HG02610 (cell line): ENCODE measurements at regions not wholly inside any gene's neighbourhood (a gene's known extent, or its start where the extent isn't known, plus 50 kb on each side); places are given as distances from the start of the nearest gene placed in this dataset.

Source experiments
- ATAC-seq: cut with Tn5 transposase; IDR thresholded peaks from one replicate; pipeline ENCODE4 v1.9.1; 2021; ENCODE audit warnings: mild to moderate bottlenecking, moderate library complexity; ENCODE audit not compliant: unreplicated experiment

- no peak for ATAC-seq
Observed at GRCh38 chr1:13878021-13878420, 178.0 kb downstream of the PRDM2 start.

GRCh38 chr1:13878451-13878850, 178.5 kb downstream of the PRDM2 start:
- no peak for ATAC-seq

- no peak for ATAC-seq
Observed at GRCh38 chr1:13881385-13882088, 181.5 kb downstream of the PRDM2 start.

- no peak for ATAC-seq
Observed at GRCh38 chr1:13888351-13888986, 188.5 kb downstream of the PRDM2 start.

GRCh38 chr1:13889495-13889894, 189.5 kb downstream of the PRDM2 start:
- ATAC-seq: no peak

GRCh38 chr1:13890766-13891165, 190.8 kb downstream of the PRDM2 start:
- ATAC-seq: no peak

GRCh38 chr1:13892198-13892597, 192.2 kb downstream of the PRDM2 start:
- ATAC-seq: no peak

GRCh38 chr1:13892671-13893325, 192.8 kb downstream of the PRDM2 start:
- ATAC-seq: no peak

- ATAC-seq: no peak
Observed at GRCh38 chr1:13893409-13893821, 193.4 kb downstream of the PRDM2 start.

GRCh38 chr1:13896932-13897331, 196.9 kb downstream of the PRDM2 start:
- ATAC-seq: no peak

GRCh38 chr1:13898406-13898805, 198.4 kb downstream of the PRDM2 start:
- ATAC-seq: no peak

- no peak for ATAC-seq
Observed at GRCh38 chr1:13899856-13900255, 199.9 kb downstream of the PRDM2 start.

GRCh38 chr1:13900583-13900982, 200.6 kb downstream of the PRDM2 start:
- ATAC-seq: no peak

GRCh38 chr1:13901039-13901438, 201.1 kb downstream of the PRDM2 start:
- ATAC-seq: no peak

GRCh38 chr1:13901597-13901996, 201.6 kb downstream of the PRDM2 start:
- no peak for ATAC-seq

- ATAC-seq: peak; percentile 78
Observed at GRCh38 chr1:13908128-13908527, 208.1 kb downstream of the PRDM2 start.

- no peak for ATAC-seq
Observed at GRCh38 chr1:13911697-13912619, 212.0 kb downstream of the PRDM2 start.

GRCh38 chr1:13913396-13913795, 213.4 kb downstream of the PRDM2 start:
- no peak for ATAC-seq

- no peak for ATAC-seq
Observed at GRCh38 chr1:13916530-13916929, 216.5 kb downstream of the PRDM2 start.

GRCh38 chr1:13917607-13918006, 217.6 kb downstream of the PRDM2 start:
- no peak for ATAC-seq

GRCh38 chr1:13918862-13919261, 218.9 kb downstream of the PRDM2 start:
- no peak for ATAC-seq
